ENCODE measurements at regions not wholly inside any gene's neighbourhood (a gene's known extent, or its start where the extent isn't known, plus 50 kb on each side); places are given as distances from the start of the nearest gene placed in this dataset.

DNA sequence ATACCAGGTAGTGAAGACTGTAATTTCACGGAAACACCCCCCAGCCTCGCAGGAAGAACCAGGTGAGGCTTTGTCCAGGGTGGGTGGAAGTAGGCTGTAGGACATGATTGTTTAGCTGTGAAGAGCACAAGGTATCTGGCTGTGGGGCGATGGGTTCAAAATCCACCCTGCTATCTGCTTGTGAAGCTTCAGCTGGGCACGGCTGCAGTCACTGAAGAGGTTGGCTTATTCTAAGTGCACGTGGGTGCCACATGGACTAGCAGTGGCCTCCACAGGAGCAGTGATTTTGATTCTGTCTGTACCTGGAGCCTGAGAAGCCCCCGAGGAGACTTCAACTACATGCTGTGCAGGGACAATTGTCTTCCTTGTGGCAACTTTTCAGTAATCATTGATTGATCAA is 254.1 kb downstream of the FGF9 start:
- H3K9me3 ChIP-seq (ENCODE audit: control insufficient read depth in 3 of 3, low read length in 3 of 3), result no peaks in the 10 kb centered on the region
- no peaks in the 10 kb centered on the region for H3K36me3 ChIP-seq (ENCODE audit: control insufficient read depth in 3 of 3, insufficient read depth in 3 of 3, low read length in 3 of 3)
- no peaks in the 10 kb centered on the region for H3K4me1 ChIP-seq (ENCODE audit: control insufficient read depth in 3 of 3, insufficient read depth in 3 of 3, low read length in 3 of 3)
- H3K4me3 ChIP-seq (ENCODE audit: low read length in 3 of 3), result no peak overlapping the region
- no peak overlapping the region for H3K9ac ChIP-seq (ENCODE audit: low read depth in 1 of 3, low read length in 3 of 3)
- no peak overlapping the region for H3K27ac ChIP-seq (ENCODE audit: low read depth, low read length)
- no peaks in the 10 kb centered on the region for H3K27me3 ChIP-seq (ENCODE audit: control insufficient read depth in 3 of 3, insufficient read depth in 3 of 3, low read length in 3 of 3)

DNA sequence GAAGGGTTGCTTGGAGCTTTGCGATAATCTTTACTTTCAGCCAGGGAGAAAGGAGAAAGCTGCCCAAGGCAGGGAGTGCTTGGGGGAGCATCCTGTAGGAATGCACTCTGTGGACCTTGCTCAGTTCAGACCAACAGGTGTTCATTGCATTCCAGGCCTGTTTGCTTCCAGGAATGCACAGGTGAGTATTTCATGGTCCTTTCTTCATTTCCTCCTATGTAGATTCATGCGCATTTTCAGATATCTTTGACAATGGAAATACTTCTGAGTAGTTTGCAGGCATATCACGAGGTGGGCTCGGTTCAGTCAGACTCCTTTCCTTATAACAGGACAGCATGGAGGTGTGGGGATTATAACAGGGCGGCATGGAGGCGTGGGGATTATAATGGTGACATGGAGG is 254.8 kb downstream of the FGF9 start:
- Histone ChIP-seq H3K4me3 (ENCODE audit: low read length in 3 of 3) (no peak overlapping the region), H3K9me3 (ENCODE audit: control insufficient read depth in 3 of 3, low read length in 3 of 3) (no peaks in the 10 kb centered on the region), H3K4me1 (ENCODE audit: control insufficient read depth in 3 of 3, insufficient read depth in 3 of 3, low read length in 3 of 3) (no peaks in the 10 kb centered on the region), H3K9ac (ENCODE audit: low read depth in 1 of 3, low read length in 3 of 3) (no peak overlapping the region), H3K36me3 (ENCODE audit: control insufficient read depth in 3 of 3, insufficient read depth in 3 of 3, low read length in 3 of 3) (no peaks in the 10 kb centered on the region), H3K27ac (ENCODE audit: low read depth, low read length) (no peak overlapping the region), H3K27me3 (ENCODE audit: control insufficient read depth in 3 of 3, insufficient read depth in 3 of 3, low read length in 3 of 3) (no peaks in the 10 kb centered on the region)

DNA sequence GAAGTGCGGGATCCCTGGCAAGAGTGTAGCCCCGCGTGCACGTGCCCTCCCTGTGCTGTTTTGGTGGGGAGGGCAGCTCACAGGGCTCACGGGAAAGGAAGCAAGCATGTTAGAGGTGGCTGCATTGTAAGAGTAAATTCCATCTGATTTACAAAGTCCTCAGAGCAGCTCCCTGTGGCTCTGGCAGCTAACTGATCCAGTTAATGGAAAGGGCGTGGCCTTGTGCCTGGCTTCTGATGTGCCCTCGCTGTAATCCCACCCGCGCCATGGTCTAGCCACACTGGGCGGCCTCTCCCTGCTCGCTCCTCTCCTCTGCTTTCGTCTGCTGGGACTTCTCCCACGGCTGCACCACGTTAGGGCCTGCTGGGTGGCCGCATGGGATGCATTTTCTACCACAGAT is 258.5 kb downstream of the FGF9 start:
- Histone ChIP-seq H3K36me3 (ENCODE audit: control insufficient read depth in 3 of 3, insufficient read depth in 3 of 3, low read length in 3 of 3) (no peaks in the 10 kb centered on the region), H3K4me1 (ENCODE audit: control insufficient read depth in 3 of 3, insufficient read depth in 3 of 3, low read length in 3 of 3) (no peaks in the 10 kb centered on the region), H3K27ac (ENCODE audit: low read depth, low read length) (no peak overlapping the region), H3K27me3 (ENCODE audit: control insufficient read depth in 3 of 3, insufficient read depth in 3 of 3, low read length in 3 of 3) (no peaks in the 10 kb centered on the region), H3K9ac (ENCODE audit: low read depth in 1 of 3, low read length in 3 of 3) (no peak overlapping the region), H3K9me3 (ENCODE audit: control insufficient read depth in 3 of 3, low read length in 3 of 3) (no peaks in the 10 kb centered on the region), H3K4me3 (ENCODE audit: low read length in 3 of 3) (no peak overlapping the region)

DNA sequence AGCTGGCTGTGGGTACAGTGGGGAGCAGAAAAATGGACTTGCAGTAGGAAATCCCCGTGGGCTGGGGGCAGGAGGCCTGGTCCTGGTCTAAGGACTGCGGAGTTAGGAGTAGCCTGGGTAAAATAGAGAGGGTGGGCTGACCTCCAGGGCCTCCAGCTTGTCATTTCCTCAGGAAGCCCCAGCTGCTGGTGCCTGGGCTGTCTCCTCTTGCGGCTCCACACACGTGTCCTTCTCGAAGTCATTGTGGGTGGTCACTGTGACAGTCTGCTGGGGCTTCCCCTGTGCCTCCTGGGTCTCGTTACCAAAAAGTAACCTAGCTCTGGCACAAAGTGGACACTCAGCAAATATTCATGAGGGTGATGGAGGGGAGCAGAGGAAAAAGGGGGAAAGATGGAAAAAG is 259.7 kb downstream of the FGF9 start:
- Histone ChIP-seq H3K4me3 (ENCODE audit: low read length in 3 of 3) (no peak overlapping the region), H3K36me3 (ENCODE audit: control insufficient read depth in 3 of 3, insufficient read depth in 3 of 3, low read length in 3 of 3) (no peaks in the 10 kb centered on the region), H3K9ac (ENCODE audit: low read depth in 1 of 3, low read length in 3 of 3) (no peak overlapping the region), H3K27ac (ENCODE audit: low read depth, low read length) (no peak overlapping the region), H3K27me3 (ENCODE audit: control insufficient read depth in 3 of 3, insufficient read depth in 3 of 3, low read length in 3 of 3) (no peaks in the 10 kb centered on the region), H3K9me3 (ENCODE audit: control insufficient read depth in 3 of 3, low read length in 3 of 3) (peaks cover 0 to 2% (median 0%) of the 10 kb centered on the region in 3 donors), H3K4me1 (ENCODE audit: control insufficient read depth in 3 of 3, insufficient read depth in 3 of 3, low read length in 3 of 3) (no peaks in the 10 kb centered on the region)

DNA sequence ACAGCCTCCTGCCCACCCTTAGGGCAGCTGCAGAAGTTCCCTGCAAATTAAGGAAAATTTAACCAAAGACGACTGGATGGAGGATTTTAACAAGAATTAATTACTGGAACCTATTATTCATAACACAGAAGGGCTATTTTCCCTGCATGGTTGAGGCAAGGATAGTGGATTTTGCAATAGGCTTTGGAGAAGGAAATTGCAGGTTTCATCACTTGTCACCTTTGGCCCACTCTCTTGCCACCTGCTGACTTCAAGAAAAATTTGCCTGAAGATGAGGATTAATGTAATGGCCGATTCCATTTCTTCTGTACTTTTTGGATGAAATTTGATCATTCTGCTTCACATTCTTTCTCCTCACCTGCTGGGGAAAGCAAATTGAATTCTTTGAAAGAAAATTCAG is 261.7 kb downstream of the FGF9 start:
- Histone ChIP-seq H3K36me3 (ENCODE audit: control insufficient read depth in 3 of 3, insufficient read depth in 3 of 3, low read length in 3 of 3) (no peaks in the 10 kb centered on the region), H3K9me3 (ENCODE audit: control insufficient read depth in 3 of 3, low read length in 3 of 3) (peaks cover 0 to 2% (median 0%) of the 10 kb centered on the region in 3 donors), H3K4me3 (ENCODE audit: low read length in 3 of 3) (no peak overlapping the region), H3K9ac (ENCODE audit: low read depth in 1 of 3, low read length in 3 of 3) (no peak overlapping the region), H3K4me1 (ENCODE audit: control insufficient read depth in 3 of 3, insufficient read depth in 3 of 3, low read length in 3 of 3) (no peaks in the 10 kb centered on the region), H3K27ac (ENCODE audit: low read depth, low read length) (no peak overlapping the region), H3K27me3 (ENCODE audit: control insufficient read depth in 3 of 3, insufficient read depth in 3 of 3, low read length in 3 of 3) (peaks cover 0 to under 1% (median 0%) of the 10 kb centered on the region in 3 donors)

DNA sequence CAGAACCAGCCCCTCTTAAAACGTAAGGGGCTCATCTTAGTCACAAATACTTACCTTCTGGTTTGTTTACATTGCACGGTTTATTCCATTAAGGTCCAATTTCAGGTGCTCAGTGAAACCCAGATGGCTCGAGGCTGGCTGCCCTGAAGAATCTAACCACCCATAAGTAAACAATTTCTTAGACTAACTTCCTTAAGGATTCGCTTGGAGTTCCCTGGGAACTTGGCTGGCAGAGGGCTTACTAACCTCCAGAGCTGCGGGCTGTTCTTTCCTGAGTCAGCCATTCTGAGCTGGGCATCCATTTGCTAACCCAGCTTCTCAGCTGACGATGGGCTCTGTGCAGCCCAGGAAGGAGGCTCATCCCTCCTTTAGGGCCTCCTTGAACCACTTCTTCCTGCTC is 262.1 kb downstream of the FGF9 start:
- Histone ChIP-seq H3K9me3 (ENCODE audit: control insufficient read depth in 3 of 3, low read length in 3 of 3) (peaks cover 0 to 2% (median 0%) of the 10 kb centered on the region in 3 donors), H3K4me1 (ENCODE audit: control insufficient read depth in 3 of 3, insufficient read depth in 3 of 3, low read length in 3 of 3) (peaks cover 0 to 2% (median 0%) of the 10 kb centered on the region in 3 donors), H3K27ac (ENCODE audit: low read depth, low read length) (no peak overlapping the region), H3K36me3 (ENCODE audit: control insufficient read depth in 3 of 3, insufficient read depth in 3 of 3, low read length in 3 of 3) (no peaks in the 10 kb centered on the region), H3K4me3 (ENCODE audit: low read length in 3 of 3) (no peak overlapping the region), H3K9ac (ENCODE audit: low read depth in 1 of 3, low read length in 3 of 3) (no peak overlapping the region), H3K27me3 (ENCODE audit: control insufficient read depth in 3 of 3, insufficient read depth in 3 of 3, low read length in 3 of 3) (peaks cover 0 to 4% (median 0%) of the 10 kb centered on the region in 3 donors)

DNA sequence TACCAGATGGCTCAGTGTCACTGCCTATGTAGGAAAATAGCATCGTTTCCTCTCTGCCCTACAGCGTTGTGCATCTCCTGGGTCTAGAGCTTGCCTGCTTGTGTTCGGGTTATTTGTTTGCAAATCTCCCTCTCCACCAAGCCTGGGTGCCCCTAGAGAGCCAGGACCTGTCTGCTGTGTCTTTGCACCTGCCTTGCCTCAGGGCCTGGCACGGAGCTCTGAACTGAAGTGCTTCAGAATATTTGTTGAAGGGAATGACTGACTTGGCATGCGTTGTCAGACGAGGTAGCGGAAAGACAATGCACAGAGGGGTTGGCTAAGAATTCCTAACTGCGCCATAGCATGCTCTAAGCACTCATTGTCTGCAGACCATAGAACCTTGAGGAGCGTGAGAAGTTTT is 263.4 kb downstream of the FGF9 start:
- Histone ChIP-seq H3K4me3 (ENCODE audit: low read length in 3 of 3) (no peak overlapping the region), H3K27me3 (ENCODE audit: control insufficient read depth in 3 of 3, insufficient read depth in 3 of 3, low read length in 3 of 3) (peaks cover 0 to 5% (median 0%) of the 10 kb centered on the region in 3 donors), H3K27ac (ENCODE audit: low read depth, low read length) (no peak overlapping the region), H3K4me1 (ENCODE audit: control insufficient read depth in 3 of 3, insufficient read depth in 3 of 3, low read length in 3 of 3) (peaks cover 0 to 2% (median 0%) of the 10 kb centered on the region in 3 donors), H3K9me3 (ENCODE audit: control insufficient read depth in 3 of 3, low read length in 3 of 3) (peaks cover 0 to 2% (median 0%) of the 10 kb centered on the region in 3 donors), H3K36me3 (ENCODE audit: control insufficient read depth in 3 of 3, insufficient read depth in 3 of 3, low read length in 3 of 3) (no peaks in the 10 kb centered on the region), H3K9ac (ENCODE audit: low read depth in 1 of 3, low read length in 3 of 3) (no peak overlapping the region)

DNA sequence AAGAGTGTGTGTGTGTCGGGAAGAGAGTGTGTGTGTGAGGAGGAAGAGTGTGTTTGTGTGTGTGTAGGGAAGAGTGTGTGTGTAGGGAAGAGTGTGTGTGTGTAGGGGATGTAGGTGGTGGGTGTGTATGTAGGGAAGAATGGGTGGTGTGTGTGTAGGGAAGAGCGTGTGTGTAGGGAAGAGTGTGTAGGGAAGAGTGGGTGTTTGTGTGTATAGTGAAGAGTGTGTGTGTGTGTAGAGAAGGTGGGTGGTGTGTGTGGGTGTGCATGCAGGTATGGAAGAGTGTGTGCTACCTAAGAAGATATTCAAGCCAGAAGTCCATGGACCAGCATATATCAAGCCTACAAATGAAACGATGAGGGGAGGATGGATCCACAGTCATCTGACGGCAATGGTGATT is 265.8 kb downstream of the FGF9 start:
- H3K27ac ChIP-seq (ENCODE audit: low read depth, low read length), result no peak overlapping the region
- no peaks in the 10 kb centered on the region for H3K36me3 ChIP-seq (ENCODE audit: control insufficient read depth in 3 of 3, insufficient read depth in 3 of 3, low read length in 3 of 3)
- H3K9me3 ChIP-seq (ENCODE audit: control insufficient read depth in 3 of 3, low read length in 3 of 3), result peaks cover 0 to 2% (median 0%) of the 10 kb centered on the region in 3 donors
- peaks cover 0 to 2% (median 0%) of the 10 kb centered on the region in 3 donors for H3K4me1 ChIP-seq (ENCODE audit: control insufficient read depth in 3 of 3, insufficient read depth in 3 of 3, low read length in 3 of 3)
- no peak overlapping the region for H3K4me3 ChIP-seq (ENCODE audit: low read length in 3 of 3)
- peaks cover 0 to 5% (median 0%) of the 10 kb centered on the region in 3 donors for H3K27me3 ChIP-seq (ENCODE audit: control insufficient read depth in 3 of 3, insufficient read depth in 3 of 3, low read length in 3 of 3)
- no peak overlapping the region for H3K9ac ChIP-seq (ENCODE audit: low read depth in 1 of 3, low read length in 3 of 3)

DNA sequence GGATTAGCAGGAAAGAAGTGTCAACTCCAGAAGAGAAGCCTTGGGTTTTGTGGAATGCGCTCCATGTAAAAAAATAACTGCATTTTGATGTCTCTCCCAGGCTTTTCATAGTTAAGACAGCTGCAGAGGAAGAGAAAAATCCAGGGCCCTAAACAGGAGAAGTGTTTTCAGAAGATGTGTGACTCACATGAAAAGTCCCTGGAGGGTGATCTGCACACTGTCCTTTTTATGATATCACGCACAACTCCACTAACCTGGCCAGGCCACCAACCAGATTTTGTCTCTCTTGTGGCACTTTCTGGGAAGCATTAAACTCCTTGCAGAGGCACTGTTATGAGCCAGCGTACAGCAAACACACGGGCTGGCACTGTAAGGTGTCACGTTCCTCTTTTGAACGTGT is 267.3 kb downstream of the FGF9 start:
- Histone ChIP-seq H3K27ac (ENCODE audit: low read depth, low read length) (no peak overlapping the region), H3K4me1 (ENCODE audit: control insufficient read depth in 3 of 3, insufficient read depth in 3 of 3, low read length in 3 of 3) (peaks cover 0 to 2% (median 0%) of the 10 kb centered on the region in 3 donors), H3K4me3 (ENCODE audit: low read length in 3 of 3) (no peak overlapping the region), H3K9me3 (ENCODE audit: control insufficient read depth in 3 of 3, low read length in 3 of 3) (peaks cover 0 to 2% (median 0%) of the 10 kb centered on the region in 3 donors), H3K27me3 (ENCODE audit: control insufficient read depth in 3 of 3, insufficient read depth in 3 of 3, low read length in 3 of 3) (peaks cover 0 to 5% (median 0%) of the 10 kb centered on the region in 3 donors), H3K36me3 (ENCODE audit: control insufficient read depth in 3 of 3, insufficient read depth in 3 of 3, low read length in 3 of 3) (no peaks in the 10 kb centered on the region), H3K9ac (ENCODE audit: low read depth in 1 of 3, low read length in 3 of 3) (no peak overlapping the region)

DNA sequence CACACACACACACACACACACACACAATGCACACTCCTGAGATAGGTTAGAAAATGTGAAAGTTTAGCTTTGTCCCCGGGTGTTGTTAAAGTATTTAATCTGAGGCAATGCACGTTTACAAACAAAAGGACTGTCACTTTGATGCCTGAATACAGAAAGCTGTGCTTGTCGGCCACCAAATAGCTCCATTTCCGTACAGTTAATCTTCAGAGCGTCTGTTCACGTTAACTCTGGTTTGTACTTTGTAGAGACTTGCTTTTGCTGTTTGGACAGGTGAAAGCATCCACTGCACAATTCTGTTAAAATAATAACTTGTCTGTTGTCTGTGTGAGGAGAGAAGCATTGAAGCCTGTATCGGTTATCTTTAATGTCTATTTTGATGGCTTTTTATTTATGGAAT is 267.8 kb downstream of the FGF9 start:
- Histone ChIP-seq H3K9ac (ENCODE audit: low read depth in 1 of 3, low read length in 3 of 3) (no peak overlapping the region), H3K36me3 (ENCODE audit: control insufficient read depth in 3 of 3, insufficient read depth in 3 of 3, low read length in 3 of 3) (no peaks in the 10 kb centered on the region), H3K4me1 (ENCODE audit: control insufficient read depth in 3 of 3, insufficient read depth in 3 of 3, low read length in 3 of 3) (peaks cover 0 to 2% (median 0%) of the 10 kb centered on the region in 3 donors), H3K27ac (ENCODE audit: low read depth, low read length) (no peak overlapping the region), H3K27me3 (ENCODE audit: control insufficient read depth in 3 of 3, insufficient read depth in 3 of 3, low read length in 3 of 3) (peaks cover 0 to 5% (median 0%) of the 10 kb centered on the region in 3 donors), H3K9me3 (ENCODE audit: control insufficient read depth in 3 of 3, low read length in 3 of 3) (peaks cover 0 to 2% (median 0%) of the 10 kb centered on the region in 3 donors), H3K4me3 (ENCODE audit: low read length in 3 of 3) (no peak overlapping the region)

Measured in skeletal muscle tissue (tissue), 3 donors.